Hepatocyte (in vitro differentiated cells): ENCODE measurements at regions not wholly inside any gene's neighbourhood (a gene's known extent, or its start where the extent isn't known, plus 50 kb on each side); places are given as distances from the start of the nearest gene placed in this dataset.

Experiments used
- CTCF ChIP-seq: fragments of 200-600 bp; sonication (generic); IDR thresholded peaks from 2 replicates; pipeline ENCODE4 v1.5.1; 2016; ENCODE audit warnings: antibody characterized with exemption, mild to moderate bottlenecking; ENCODE audit not compliant: poor library complexity
- EZH2phosphoT487 ChIP-seq: fragments of 200-600 bp; sonication (generic); IDR thresholded peaks from one replicate; pipeline ENCODE4 v1.6.1; 2018; ENCODE audit warnings: antibody characterized with exemption, mild to moderate bottlenecking, low read depth, moderate library complexity; ENCODE audit not compliant: unreplicated experiment, severe bottlenecking

GRCh38 chr19:37309834-37310575 lies 60.9 kb upstream of the ZNF527 start:
- no peak for TF ChIP-seq EZH2phosphoT487
- peak; percentile 27 for TF ChIP-seq CTCF
